SH-SY5Y (cell line): ENCODE measurements at regions not wholly inside any gene's neighbourhood (a gene's known extent, or its start where the extent isn't known, plus 50 kb on each side); places are given as distances from the start of the nearest gene placed in this dataset.

ENCODE experiments used
- GATA2 ChIP-seq: IDR thresholded peaks from 2 replicates; pipeline ENCODE4 v1.6.1; 2011; ENCODE audit warnings: mild to moderate bottlenecking, low read depth, low read length
- GATA3 ChIP-seq: IDR thresholded peaks from 2 replicates; pipeline ENCODE4 v1.6.1; 2011; ENCODE audit warnings: low read depth, mild to moderate bottlenecking, low read length, moderate library complexity

DNA sequence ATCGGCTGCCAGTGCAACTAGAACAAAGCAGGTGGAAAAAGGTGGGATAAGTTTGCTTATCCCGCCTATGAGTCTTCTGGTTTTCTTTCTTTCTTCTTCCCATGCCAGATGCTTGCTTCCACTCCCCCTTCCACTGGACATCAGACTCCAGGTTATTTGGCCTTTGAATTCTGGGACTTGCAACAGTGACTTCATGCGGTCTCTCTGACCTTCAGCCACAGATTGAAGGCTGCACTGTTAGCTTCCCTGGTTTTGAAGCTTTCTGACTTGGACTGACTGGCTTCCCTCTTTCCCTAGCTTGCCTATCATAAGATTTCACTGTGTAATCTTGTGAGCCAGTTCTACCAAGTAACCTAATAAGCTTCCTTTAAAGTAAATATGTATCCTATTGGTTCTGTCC, 878.4 kb upstream of the GJE1 start:
- TF ChIP-seq GATA3 (no peak), GATA2 (no peak)
